ENCODE measurements at regions not wholly inside any gene's neighbourhood (a gene's known extent, or its start where the extent isn't known, plus 50 kb on each side); places are given as distances from the start of the nearest gene placed in this dataset.
"Not testable (repeated sequence)": the region's sequence is repeated elsewhere in the genome, so short reads cannot be mapped to it uniquely, and the experiment has no call there.

DNA sequence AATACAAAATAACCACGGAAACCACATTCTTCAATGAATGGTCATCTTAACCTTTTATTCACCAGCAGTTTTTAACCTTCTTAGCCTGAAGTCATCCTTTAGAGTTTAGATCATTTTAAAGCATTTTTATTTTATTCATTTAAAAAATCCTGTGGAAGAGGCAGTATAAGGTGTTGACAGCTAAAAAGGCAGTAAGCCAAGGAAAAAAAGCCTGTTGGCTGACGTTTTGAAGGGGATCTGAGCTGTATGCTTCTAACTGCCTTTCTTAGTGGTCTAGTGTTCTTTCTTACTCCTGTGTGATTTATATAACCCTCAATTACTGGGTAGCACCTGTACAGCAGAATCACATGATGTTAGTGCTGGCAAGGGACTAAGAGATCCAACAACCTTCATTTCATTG is 438.3 kb upstream of the SEL1L start:
- DNase-seq: no peak

DNA sequence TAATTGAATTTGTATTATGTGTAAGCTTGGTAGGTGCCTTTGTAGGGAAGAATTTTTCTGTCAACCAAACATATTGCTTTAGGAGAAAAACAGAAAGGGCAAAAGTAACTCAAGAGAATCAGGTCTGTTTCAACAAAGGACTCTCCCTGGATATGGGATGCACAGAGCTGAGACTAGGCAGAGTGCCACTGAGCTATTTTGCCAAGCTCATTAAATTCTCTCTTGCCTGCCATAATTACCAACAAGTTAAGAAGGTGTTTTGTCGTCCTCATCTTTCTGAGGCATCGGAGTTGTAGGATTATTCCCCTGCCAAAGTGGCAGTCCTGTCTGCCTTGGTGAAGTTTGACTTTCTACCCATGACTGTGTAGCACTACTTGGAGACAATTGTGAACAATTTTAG is 438.9 kb upstream of the SEL1L start:
- DNase-seq: no peak

DNA sequence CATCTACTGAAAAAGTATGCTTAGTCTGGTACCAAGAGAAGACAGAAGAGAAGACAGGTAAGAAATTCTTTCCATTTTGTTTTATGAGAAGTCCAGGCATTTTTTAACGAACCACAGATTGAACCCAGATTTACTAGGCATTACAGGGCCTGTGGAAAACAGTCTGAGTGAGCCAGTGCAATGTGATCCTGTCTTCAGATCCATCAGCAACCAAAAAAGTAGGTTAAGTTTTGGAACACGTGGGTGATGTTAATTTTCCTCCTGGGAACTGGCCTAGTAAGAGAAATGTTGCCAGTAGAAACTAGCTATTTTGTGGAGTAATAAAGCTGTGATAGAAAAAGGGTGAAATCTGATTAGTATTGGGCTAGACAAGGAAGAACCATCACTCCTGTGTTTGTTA is 440.9 kb upstream of the SEL1L start:
- DNase-seq: no peak

DNA sequence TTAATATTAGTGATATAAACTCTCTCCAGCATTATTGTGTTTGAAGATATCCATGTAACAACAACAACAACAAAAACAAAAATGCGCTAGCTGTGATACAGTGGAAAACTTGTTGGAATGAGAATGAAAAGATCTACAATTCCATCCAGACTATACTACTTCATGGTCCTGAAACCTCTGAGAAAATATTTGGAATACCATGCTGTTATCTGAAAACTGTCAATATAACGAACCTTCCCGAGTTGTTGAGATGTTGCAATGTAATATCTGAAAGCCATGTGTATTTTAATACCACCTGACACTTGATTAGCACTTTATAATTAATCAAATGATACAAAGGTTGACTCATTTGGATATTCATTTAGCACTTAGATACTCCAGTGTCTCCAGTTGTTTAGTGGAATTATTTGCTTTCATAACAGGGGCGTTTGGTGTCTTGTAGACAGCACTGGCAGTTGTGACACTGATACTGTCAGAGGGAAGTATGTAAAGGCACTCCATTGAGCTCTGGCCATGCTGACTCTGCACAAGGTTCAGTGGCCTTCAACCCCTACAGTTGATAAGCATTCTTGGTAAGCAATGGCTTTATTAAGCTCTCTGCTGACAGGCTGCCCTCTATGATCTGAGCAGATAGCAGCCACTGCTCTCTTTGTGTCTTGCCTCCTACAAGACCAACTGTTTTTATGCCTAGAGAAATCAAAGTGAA is 447.1 kb upstream of the SEL1L start:
- no peak for DNase-seq

DNA sequence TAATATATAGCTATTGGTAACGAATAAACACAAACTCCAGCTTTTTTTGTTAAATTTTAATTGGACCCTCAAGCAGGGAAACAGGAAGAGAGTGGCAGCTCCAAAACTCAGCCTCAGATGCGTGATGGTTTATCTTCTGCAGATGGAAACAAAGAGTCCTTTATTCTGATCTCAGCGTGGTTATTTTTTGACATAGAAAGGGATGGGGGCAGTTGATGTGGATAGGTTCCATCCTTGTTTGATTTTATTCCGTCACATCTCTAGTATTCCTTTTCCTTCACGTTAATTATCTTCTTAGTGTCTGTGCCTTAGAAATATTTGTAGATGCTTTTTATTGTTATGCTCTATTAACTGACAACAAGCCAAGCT is 447.6 kb upstream of the SEL1L start:
- DNase-seq: no peak

DNA sequence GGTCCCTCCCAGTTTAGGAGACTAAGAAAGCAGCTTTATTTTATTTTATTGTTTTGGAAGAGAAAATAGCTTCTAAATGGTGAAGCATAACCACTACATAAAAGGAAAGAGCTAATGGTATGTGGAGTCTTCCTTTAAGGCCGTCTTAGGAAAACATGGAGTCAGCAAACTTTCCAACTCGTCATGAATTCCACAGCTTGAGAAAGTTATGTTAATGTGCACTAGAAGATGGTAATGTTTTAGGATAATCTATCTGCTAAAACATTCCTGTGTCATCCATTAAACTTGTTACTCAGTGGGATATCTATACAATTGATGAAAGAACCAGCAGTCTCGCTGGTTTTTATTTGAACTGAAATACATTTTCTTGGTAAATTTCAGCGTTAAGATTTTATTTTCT is 448.4 kb upstream of the SEL1L start:
- no peak for DNase-seq

DNA sequence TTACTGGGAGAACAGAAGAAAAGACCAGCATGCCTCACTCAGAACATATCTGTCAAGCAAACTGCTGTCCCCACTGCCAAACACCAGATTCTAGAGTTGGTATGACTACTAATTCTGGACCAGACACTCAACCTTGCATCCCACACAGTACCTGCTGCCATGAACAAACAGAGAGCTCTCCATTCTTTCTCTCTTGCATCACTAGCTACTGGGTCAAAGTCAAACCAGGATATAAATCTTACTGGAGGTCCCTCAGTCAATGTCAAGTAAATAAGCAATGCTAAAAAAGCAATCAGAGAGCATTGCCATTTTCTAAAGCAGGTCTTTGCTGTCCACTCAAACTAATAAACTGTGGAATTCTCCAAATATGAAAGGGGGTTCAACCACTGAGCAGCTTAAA is 452.4 kb upstream of the SEL1L start:
- no peak for DNase-seq

DNA sequence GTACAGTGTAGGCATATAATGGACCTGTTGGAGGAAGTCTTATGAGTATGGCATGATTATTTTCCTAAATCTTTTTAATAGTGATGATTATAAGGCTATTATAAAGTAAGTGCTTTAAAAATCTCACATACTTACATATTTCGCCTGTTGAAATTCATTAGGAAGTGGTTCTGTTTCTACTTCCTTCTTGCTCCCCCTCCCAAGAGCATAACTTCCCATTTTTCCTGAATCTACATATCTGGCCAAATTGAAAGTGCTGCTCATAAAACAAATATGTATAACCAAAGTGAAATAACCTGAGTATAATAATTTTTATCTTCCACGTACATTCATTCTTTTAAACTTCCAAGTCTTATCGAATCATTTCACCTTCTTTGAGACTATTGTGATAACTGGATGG is 455.6 kb upstream of the SEL1L start:
- no peak for DNase-seq

DNA sequence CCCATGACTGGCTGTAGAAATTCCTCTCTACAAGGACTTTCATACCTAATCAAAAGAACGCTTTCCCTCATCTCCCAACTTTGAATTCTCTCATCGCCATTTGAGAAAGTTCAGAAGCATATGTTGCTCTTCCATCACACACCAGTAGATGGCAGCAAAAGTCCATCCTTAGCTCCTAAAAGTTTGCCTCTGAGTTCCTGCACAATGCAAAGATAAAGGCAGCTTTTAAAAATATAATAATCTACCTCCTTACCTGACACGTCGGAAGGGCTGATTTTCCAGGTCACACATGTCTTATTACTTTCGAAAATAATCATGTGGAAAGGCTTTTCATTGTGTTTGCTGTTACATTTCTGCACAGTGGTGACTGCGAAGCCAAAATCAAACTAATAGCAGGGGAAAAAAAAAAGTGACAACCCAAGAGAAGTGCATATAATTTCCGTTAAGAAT is 456.7 kb upstream of the SEL1L start:
- DNase-seq: no peak

DNA sequence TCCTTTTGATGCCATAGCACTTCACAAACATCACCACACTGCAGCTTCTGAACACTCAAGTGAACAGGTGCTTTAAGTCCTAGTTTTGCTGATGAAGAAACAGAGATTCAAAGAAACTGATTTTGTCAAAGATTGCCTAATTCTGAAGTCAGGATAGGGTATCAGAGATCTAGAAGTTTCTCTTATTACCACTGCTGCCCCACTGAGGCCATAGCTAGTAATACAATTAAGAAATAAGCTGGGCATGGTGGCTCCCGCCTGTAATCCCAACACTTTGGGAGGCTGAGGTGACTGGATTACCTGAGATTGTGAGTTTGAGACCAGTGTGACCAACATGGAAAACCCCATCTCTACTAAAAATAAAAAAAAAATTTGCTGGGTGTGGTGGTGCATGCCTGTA is 458.3 kb upstream of the SEL1L start:
- no peak for DNase-seq

DNA sequence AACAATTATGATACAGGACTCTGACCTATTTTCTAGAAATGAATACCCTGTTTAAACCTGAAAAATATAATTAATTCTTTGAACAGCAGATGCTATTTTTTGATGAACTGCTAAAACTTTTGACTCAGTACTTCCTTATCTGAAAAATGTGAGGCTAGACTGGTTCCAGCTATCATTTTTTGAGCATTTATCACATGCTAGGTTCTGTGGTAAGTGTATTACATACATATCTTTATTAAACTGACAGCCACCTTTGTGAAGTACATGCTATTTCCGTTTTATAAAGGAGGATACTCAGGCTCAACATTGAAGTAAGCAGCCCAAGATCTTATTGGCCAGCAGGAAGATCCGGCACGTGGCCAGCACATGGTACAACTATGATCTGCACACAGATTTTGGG is 459.8 kb upstream of the SEL1L start:
- DNase-seq: no peak

DNA sequence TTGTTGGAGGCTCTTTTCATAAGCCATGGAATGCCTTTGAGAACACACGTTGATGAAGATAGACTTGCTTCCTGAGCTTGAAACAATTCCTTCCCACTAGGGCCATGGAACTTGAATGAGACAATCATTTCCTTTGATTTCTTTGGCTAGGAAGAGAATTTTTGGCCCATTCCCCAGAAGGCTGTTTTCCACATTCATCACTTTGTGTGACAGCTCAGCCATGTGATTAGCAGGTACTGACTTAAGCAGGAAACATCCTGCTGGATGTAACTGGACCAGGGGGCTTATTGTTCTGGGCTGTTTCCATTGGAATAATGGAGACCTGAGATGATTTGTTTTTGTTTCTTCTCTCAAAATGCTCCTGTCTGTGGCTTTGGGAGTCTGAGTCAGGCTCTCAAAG is 469.8 kb upstream of the SEL1L start:
- DNase-seq: no peak

DNA sequence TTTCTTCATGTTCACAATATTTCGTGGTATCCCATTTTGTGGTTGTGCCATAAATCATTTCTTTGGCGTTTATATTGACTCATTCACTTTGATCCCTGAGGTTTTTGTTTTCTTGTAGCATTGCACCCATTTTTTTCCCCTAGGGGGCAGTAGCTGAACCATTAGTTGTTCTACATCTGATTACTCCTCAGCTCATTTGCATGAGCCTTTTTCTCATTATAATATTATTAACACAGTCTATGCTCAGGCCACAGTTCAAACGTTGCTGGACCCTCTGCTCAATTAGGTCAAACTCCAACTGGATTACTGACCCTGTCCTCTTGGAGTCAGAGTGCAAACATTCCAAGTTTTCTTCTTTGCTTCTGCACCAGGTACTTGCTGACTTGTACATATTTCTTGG is 475.4 kb upstream of the SEL1L start:
- DNase-seq: no peak

DNA sequence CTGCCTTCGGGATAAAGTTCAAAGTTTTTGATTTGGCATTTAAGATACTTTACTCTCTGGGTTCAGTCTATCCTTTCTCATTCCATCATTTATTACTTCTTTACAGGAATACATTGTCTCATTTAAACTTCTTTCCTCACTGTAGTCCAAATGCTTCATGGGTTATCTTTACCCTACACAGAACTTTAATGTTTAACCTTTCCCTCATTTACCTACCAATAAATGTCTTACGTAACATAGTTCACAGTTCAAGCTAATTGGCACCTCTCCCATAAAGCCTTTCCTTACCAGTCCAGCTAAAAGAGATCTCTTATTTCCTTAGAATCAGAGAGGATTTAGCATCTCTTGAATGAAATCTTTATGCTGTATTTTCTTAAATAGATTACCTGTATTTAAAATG is 476.3 kb upstream of the SEL1L start:
- no peak for DNase-seq

DNA sequence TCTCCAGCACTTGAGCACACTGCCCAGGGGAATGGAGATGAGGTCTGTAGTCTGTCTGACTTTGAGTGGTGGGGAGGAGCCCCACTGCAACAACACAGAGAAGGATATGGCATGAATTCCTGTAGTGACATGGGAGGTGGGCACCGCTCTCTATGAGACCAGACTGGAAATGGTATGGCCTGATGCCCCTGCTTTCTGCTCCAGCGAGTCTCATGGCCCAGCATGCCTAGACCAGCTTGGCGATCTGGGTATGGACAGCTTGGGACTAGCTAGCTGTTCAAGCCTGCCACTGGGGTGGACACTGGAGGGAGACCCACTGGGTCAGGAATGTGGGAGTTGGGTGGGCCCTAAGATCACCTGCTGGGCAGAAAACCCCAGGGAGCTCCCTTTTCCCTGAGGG is 477.8 kb upstream of the SEL1L start:
- no peak for DNase-seq

DNA sequence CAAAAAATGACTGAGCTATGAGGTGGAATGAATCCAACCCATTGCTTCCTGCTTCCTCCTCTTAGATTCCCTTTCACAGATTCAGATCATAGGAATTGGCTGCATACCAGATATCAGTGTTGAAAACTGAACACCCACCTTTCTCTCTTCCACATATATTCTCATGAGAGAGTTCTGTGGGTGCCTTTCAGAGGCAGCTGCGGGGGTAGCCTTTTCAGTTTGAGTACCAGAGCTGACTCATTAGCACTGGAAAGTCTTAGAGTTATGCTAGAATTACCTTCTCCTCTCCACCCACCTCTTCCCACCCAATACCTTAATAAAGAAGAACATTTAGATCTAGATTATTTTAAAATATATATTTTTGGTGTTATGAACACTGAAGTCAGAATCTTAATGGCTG is 495.4 kb upstream of the SEL1L start:
- no peak for DNase-seq

DNA sequence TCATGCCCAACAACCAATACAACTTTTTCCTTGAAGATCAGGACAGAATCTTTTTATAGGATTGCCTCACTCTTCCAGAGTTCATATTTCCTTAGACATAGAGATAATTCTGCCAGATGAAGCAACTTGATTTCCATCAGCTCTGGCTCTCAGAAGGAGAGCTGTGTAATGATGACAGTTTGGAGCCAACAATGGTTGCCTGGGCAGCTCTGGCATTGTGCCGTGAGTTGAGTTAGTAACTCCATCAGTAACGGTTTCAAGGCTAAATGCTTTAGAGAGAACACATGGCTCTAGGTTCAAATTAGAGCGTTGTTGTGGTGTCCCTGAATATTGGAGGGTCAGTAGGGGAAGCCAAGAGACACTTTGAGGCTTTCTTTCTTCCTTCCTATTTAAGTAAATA is 501.7 kb upstream of the SEL1L start:
- no peak for DNase-seq

DNA sequence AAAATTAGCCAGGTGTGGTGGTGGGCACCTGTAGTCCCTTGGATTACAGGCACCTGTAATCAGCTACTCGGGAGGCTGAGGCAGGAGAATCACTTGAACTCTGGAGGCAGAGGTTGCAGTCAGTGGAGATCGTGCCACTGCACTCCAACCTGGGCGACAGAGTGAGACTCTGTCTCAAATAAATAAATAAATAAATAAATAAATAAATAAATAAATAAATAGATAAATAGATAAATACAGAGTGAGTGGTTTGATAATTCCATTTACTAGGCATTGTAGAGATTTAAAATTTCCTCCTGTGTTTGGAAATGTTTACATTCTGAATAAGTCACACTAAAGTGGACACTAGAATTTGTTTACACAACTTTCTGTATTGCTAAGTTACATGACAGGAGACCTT is 504.4 kb upstream of the SEL1L start:
- DNase-seq: not testable (repeated sequence)

DNA sequence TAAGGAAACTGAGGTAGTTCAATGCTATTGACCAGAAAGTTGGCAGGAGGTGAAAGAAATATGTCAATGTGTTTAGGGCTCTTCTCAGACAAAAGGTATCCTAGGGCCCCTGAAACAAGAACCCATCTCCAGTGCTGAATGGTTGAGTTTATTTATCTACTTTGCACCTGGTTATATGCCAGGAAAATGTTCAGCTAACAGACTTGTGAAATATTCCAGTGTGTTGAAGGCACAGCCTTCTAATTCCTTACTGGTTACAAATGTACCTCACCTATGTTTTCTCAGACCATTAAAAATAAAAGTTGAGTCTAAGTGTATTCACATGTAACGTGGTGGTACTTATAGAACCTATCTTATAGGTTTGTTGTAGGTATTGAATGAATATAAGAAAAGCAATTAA is 511.7 kb upstream of the SEL1L start:
- DNase-seq: no peak

DNA sequence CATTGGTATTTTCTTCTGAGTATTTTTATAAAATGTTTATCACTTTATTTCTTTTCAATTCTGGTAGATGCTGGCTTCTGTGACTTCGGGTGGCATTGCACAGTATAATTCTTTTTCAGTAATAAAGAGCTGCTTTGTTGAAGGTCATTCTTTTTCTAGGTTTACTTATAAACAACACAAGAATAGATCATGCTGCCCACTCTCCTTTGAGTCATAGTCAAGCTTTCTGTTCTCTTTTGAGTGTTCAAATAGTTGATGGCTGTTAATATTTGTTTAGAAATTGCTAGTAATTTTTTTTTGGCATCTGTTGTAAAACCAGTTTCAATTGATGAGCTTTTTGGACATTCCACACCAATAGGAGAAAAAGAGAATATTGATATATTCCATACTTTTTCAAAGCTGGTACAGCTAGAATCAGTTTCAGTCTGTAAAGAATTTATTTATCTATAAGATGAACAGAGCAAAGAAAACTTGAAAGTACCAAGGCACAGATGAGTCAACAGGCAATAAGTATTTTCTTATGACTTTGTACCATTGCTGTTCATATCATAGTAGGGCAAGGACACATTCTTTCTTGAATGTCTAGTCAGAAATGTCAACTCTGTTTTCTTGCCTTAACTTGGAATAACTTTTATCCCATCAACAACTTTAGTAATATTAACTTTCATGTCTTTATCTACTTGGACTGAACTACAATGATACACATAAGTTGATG is 513.0 kb upstream of the SEL1L start:
- DNase-seq: no peak

DNA sequence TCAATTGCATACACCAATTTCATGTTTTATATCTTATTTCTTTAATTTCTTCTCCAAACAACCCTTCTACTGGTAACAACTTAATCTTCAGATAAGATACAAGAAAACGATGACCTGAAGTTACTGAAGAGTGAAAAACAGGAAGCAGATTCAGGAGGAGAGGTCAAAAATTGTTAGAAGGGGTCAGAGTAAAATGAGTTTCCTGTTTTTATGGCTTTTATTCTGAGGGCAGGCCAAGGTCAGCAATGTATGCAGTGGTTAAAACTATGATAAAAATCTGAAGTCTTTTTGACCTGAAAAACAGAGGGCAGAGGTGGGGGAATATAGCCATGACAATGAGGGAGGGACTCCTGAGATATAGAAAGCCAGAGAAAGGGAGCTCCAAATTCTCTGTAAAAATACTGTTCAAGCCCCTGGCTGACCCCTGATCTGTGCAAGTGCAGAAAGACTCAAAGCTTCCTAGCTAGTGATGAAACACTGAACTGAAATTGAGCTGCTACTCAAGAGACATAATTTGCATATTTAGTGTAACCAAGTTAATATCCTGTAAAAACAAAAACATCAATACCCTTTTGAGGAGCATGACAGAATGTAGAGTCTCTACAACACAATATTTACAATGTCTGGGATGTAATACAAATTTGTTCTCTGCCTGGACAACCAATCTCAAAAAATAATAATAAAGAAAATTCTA is 514.3 kb upstream of the SEL1L start:
- DNase-seq: no peak

DNA sequence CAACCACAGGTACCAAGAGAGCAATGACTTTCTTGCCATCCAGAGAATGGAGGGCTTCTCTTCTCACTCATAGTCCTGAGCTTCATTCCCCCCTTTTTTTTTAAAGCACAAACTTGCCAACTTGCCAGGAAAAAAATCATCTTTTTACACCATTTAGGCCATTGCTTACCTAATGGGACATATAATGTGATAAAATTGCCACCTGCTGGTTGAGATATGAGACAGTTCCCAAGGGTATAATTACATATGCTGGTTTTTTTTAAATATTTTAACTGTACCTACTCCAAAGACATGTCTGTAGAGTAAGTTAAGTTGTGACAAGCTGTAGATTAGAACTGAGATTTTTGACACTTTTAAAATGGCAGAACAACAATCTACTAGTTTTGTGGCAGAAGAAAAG is 519.1 kb upstream of the SEL1L start:
- DNase-seq: no peak

DNA sequence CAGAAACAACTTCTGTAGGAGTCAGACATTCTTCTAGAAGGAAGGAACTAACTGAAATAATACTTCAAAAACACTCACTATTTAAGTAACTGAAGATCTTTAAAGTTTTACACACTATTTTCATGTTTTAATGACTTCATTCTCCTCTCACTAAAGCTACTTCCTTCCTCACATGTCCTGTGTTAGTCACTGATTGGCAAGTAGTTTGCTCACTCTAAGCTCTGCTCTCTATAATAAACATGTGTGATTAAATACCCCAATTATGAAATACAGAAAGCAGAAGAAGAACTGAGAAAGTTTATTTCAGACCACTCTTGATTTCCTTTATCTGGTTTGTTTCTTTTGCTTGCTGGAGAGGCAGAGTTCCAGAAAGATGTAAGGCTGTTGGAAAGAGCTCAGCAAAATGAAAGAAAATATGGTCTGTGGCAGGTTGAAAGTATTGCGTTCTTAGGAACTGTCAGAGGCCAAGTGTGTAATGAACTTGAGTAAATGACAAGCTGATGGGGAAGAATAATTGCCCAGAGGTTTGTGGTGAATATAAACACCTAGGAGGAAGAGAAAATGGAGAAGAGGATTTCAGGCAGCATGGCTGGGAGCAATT is 522.0 kb upstream of the SEL1L start:
- no peak for DNase-seq

DNA sequence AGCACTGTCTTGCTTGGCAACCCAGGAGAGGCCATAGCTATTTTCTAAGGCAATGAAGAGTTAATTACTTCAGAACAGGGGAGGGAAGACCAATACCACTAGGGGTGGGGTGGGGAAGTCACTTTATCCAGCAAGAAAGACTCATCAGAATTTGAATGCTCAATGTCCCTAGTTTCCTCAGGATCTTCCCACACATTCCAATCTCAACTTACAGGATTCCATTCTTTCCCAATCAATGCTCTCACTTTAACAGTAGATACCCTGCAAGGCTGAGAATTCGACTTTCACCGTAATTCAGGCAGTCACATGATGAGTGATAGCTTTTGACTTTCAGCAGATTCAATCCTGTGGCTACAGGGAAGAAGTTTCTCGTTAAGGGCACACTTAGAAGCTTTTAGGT is 526.6 kb upstream of the SEL1L start:
- no peak for DNase-seq
